GM06990 (cell line): ENCODE measurements at regions not wholly inside any gene's neighbourhood (a gene's known extent, or its start where the extent isn't known, plus 50 kb on each side); places are given as distances from the start of the nearest gene placed in this dataset.

ENCODE experiments used
- DNase-seq: peaks from one replicate; pipeline ENCODE4 v3.0.0-alpha.2; 2011; ENCODE audit not compliant: insufficient read length; ENCODE audit errors: extremely low read depth
- H3K27me3 ChIP-seq: replicated peaks from 2 replicates; pipeline ENCODE4 v1.6.0; 2011; ENCODE audit warnings: low read length; ENCODE audit not compliant: control insufficient read depth, insufficient read depth
- H3K36me3 ChIP-seq: 2 replicates; pipeline ENCODE4 v1.5.1; 2011; ENCODE audit warnings: low read length; ENCODE audit not compliant: control insufficient read depth, insufficient read depth
- H3K4me3 ChIP-seq: replicated peaks from 2 replicates; pipeline ENCODE4 v1.5.1; 2011; ENCODE audit warnings: low read depth, mild to moderate bottlenecking, control low read depth, low read length
- TF ChIP-seq, protein P1 (sequence below): IDR thresholded peaks from 2 replicates; pipeline ENCODE4 v1.5.1; 2011; ENCODE audit warnings: low read length, control low read depth, mild to moderate bottlenecking, inconsistent platforms; ENCODE audit not compliant: insufficient read depth, poor library complexity, severe bottlenecking

DNA sequence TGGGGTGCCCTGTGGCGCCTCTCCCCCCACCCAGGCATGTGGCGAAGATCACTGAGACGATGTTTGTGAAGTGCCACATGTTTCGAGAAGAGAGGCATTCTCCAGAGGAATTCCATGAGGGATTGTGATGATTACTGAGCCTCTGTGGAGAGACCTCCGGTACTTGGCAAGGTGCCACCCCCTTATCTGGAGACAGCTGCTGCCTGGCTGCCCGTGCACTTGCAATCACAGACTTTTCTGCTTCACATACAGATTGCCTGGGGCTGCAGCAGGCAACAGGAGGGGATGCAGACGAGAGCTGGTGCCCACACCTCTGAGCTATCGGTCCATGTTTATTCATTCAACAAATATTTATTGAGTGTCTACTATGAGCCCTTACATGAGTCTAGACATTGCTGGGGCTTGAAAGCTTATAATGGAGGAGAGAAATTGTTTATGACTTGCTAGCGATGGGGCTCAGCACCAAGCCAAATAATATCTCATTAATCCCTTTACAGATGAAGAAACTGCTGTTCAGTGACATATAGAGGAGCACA, 317.2 kb upstream of the ZFHX3 start:
- Histone ChIP-seq H3K4me3 (no peak overlapping the region), H3K36me3 (no peaks in the 10 kb centered on the region), H3K27me3 (no peaks in the 10 kb centered on the region)
- no peak for DNase-seq
- TF ChIP-seq, protein P1, sequence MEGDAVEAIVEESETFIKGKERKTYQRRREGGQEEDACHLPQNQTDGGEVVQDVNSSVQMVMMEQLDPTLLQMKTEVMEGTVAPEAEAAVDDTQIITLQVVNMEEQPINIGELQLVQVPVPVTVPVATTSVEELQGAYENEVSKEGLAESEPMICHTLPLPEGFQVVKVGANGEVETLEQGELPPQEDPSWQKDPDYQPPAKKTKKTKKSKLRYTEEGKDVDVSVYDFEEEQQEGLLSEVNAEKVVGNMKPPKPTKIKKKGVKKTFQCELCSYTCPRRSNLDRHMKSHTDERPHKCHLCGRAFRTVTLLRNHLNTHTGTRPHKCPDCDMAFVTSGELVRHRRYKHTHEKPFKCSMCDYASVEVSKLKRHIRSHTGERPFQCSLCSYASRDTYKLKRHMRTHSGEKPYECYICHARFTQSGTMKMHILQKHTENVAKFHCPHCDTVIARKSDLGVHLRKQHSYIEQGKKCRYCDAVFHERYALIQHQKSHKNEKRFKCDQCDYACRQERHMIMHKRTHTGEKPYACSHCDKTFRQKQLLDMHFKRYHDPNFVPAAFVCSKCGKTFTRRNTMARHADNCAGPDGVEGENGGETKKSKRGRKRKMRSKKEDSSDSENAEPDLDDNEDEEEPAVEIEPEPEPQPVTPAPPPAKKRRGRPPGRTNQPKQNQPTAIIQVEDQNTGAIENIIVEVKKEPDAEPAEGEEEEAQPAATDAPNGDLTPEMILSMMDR, result no peak

DNA sequence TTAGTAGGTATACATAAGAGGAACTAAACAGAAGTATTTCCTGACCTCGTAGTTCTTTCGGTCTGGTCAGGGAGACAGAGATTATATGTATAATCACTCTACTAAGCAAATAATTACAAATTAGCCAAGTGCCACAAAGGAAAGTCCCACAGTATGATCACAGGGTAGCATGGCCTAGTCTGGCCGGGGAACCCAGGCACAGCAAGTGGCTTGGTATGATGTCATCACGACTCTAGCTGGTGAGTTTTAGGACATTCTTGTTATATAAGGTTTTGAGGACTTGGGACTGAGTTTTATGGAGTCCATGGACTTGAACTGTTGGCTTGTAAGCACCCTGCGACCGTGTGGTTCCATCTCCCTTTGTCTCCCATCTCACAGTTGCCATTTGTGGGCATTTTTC, 316.5 kb upstream of the ZFHX3 start:
- DNase-seq, result no peak
- H3K4me3 ChIP-seq, result no peak overlapping the region
- no peaks in the 10 kb centered on the region for H3K27me3 ChIP-seq
- H3K36me3 ChIP-seq, result no peaks in the 10 kb centered on the region
- TF ChIP-seq, protein P1, result no peak

DNA sequence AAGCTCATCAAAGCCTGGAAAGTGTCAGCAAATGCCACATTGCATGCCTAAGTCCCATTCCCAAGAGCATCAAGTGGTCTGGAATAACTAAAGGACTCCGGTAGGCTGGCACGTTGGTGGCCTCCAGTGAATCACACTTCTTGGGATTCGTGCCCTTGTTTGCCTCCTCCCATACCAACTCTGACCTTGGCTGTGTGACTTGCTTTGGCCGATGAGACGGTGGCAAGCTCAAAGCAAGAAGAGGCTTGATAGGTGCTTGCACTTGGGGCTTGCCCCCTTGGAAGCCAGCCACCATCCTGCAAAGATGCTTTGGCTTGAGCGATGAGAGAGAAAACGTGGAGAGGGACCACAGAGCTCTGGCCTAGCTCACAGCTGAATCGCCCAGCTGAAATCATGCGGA, 313.1 kb upstream of the ZFHX3 start:
- Histone ChIP-seq H3K4me3 (no peak overlapping the region), H3K36me3 (no peaks in the 10 kb centered on the region), H3K27me3 (no peaks in the 10 kb centered on the region)
- TF ChIP-seq, protein P1, result no peak
- DNase-seq, result no peak

DNA sequence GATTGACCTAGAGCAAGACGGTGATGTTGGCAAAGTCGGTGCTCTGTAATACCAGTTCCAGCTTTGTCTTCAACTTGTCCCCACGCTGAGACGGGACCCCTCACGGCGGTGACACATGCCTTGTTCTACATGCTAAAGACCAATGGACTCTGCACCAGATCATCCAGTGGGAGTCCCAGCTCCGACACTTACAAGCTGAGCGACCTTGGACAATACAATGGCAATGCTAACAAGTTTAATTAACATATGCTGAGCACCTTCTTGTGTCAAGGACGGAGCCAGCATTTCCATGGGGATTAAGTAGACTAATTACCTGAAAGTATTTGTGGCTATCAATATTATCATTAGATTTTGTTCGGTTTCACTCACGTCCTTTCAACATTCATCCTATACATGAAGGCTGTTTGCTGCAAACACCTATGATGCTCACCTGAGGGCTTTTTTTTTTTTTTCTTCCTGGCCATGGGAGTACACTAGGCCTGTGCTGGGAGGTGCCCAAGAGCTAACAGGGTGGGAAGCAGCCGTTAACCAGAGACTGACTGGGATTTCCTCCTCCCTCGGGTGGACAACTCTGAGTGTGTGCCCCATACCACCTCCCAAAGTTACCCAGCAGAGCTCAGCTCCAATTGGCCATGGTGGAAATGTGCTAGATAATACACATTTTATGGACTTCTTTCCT, 308.6 kb upstream of the ZFHX3 start:
- no peaks in the 10 kb centered on the region for H3K36me3 ChIP-seq
- DNase-seq, result no peak
- no peak overlapping the region for H3K4me3 ChIP-seq
- no peaks in the 10 kb centered on the region for H3K27me3 ChIP-seq
- TF ChIP-seq, protein P1, result no peak

DNA sequence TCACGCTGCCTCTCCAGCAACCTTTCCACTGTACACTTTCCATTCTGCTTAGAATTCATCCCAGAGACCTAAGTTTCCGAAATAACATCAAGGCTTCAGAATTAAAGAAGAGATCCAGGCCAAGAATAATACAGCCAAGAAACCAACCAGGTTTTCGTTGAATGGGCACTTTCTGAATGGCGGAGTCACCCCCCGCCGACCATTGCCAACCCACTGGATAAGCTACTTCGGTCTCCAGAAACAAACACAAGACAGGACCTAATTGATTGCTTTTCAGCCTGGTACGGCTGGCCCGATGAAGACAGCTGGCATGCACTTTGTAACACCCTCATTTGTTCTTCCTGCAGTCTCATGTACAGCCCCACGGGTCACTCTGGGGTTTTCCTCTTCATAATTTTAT, 308.1 kb upstream of the ZFHX3 start:
- Histone ChIP-seq H3K27me3 (no peaks in the 10 kb centered on the region), H3K4me3 (no peak overlapping the region), H3K36me3 (no peaks in the 10 kb centered on the region)
- TF ChIP-seq, protein P1, result no peak
- no peak for DNase-seq

DNA sequence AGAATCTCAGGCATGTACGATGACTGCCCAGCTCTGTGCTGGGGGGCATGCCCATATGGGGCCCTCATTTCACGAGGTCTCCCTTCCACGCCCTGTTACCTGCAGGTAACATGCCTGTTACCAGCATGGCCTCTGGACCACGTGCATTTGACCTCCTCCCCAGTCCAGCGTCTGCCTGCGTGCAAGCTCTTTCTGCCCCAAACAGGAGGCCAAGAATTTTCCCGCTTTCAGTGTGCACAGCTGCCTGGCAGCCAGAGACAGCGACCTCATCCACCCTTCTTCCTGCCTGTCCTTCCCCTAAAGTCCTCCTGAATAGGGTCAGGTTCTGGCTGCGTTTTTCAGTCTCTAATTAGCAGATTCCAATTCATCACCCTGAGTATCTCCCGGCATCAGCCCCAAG, 306.5 kb upstream of the ZFHX3 start:
- H3K4me3 ChIP-seq, result no peak overlapping the region
- TF ChIP-seq, protein P1, result no peak
- DNase-seq, result no peak
- no peaks in the 10 kb centered on the region for H3K27me3 ChIP-seq
- H3K36me3 ChIP-seq, result no peaks in the 10 kb centered on the region
